DND-41 (cell line): ENCODE measurements at regions not wholly inside any gene's neighbourhood (a gene's known extent, or its start where the extent isn't known, plus 50 kb on each side); places are given as distances from the start of the nearest gene placed in this dataset.
A peak's percentile ranks its signal among the peaks of the same experiment; 100 is the strongest.

Source experiments
- ATAC-seq: fragments of 200-7000 bp; cut with Tn5 transposase; 3 replicates; pipeline ENCODE4 v1.9.1; 2021; ENCODE audit warnings: low read depth; ENCODE audit not compliant: insufficient read depth
- DNase-seq: peaks from one replicate; pipeline ENCODE4 v3.0.0-alpha.2; 2020
- H2AFZ ChIP-seq: 2 replicates; pipeline ENCODE4 v1.6.0; 2012; ENCODE audit warnings: low read depth, low read length
- H3K27ac ChIP-seq: 2 replicates; pipeline ENCODE4 v1.5.1; 2012; ENCODE audit warnings: low read length, inconsistent platforms
- H3K27me3 ChIP-seq: fragments of 200-600 bp; sonication (generic); 2 replicates; pipeline ENCODE4 v1.6.0; 2012; ENCODE audit warnings: low read length, mild to moderate bottlenecking, inconsistent platforms; ENCODE audit not compliant: insufficient read depth, poor library complexity
- H3K36me3 ChIP-seq: 2 replicates; pipeline ENCODE4 v1.5.1; 2012; ENCODE audit warnings: low read length, inconsistent platforms; ENCODE audit not compliant: insufficient read depth
- H3K4me1 ChIP-seq: 2 replicates; pipeline ENCODE4 v1.5.1; 2012; ENCODE audit warnings: mild to moderate bottlenecking, low read length; ENCODE audit not compliant: insufficient read depth
- H3K4me2 ChIP-seq: 2 replicates; pipeline ENCODE4 v1.6.0; 2012; ENCODE audit warnings: mild to moderate bottlenecking, moderate library complexity, low read length, inconsistent platforms; ENCODE audit not compliant: insufficient read depth
- H3K4me3 ChIP-seq, 2 experiments: fragments of 200-600 bp in 1 of 2; shearing (Covaris generic) in 1 of 2; 2 replicates each; pipeline ENCODE4 v1.5.1; 2012 to 2016; ENCODE audit warnings: inconsistent platforms in 2 of 2, low read length in 2 of 2, mild to moderate bottlenecking in 2 of 2, low read depth in 1 of 2, moderate library complexity in 1 of 2
- H3K79me2 ChIP-seq: 2 replicates; pipeline ENCODE4 v1.6.0; 2012; ENCODE audit warnings: low read length, inconsistent platforms; ENCODE audit not compliant: insufficient read depth
- H3K9ac ChIP-seq: 2 replicates; pipeline ENCODE4 v1.6.0; 2012; ENCODE audit warnings: low read depth, mild to moderate bottlenecking, inconsistent platforms, low read length, moderate library complexity
- H3K9me3 ChIP-seq: 2 replicates; pipeline ENCODE4 v1.5.1; 2012; ENCODE audit warnings: low read length, moderate library complexity, mild to moderate bottlenecking, inconsistent platforms; ENCODE audit not compliant: insufficient read depth, severe bottlenecking
- H4K20me1 ChIP-seq: 2 replicates; pipeline ENCODE4 v1.6.0; 2012; ENCODE audit warnings: low read length; ENCODE audit not compliant: insufficient read depth
- EZH2 ChIP-seq: IDR thresholded peaks from 3 replicates; pipeline ENCODE4 v1.6.1; 2012; ENCODE audit warnings: borderline replicate concordance, low read depth, mild to moderate bottlenecking, moderate library complexity, low read length, inconsistent platforms; ENCODE audit not compliant: severe bottlenecking
- TF ChIP-seq, protein P1 (sequence below): IDR thresholded peaks from 2 replicates; pipeline ENCODE4 v1.5.1; 2012; ENCODE audit warnings: borderline replicate concordance, low read length, moderate library complexity, mild to moderate bottlenecking; ENCODE audit not compliant: poor library complexity, severe bottlenecking; ENCODE audit errors: extremely low read depth

DNA sequence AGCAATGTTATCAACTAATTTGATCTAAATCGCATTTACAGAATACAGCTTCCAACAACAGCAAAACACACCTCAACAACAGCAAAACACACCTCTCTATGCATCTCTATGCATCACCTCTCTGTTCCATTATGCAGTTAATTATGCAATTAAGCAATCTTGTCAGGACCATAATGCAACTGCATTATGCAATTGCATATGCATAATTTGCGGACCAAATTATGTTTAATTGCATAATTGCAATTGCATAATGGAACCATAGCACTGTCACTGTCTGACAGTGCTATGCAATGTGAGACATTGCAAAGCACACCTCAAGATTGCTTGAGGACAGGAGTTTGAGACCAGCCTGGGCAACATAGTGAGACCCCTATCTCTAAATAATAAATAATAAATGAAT lies 80.4 kb upstream of the PRSS3 start:
- no peaks in the 10 kb centered on the region for H3K9me3 ChIP-seq
- H3K36me3 ChIP-seq: no peaks in the 10 kb centered on the region
- ATAC-seq: no peak

DNA sequence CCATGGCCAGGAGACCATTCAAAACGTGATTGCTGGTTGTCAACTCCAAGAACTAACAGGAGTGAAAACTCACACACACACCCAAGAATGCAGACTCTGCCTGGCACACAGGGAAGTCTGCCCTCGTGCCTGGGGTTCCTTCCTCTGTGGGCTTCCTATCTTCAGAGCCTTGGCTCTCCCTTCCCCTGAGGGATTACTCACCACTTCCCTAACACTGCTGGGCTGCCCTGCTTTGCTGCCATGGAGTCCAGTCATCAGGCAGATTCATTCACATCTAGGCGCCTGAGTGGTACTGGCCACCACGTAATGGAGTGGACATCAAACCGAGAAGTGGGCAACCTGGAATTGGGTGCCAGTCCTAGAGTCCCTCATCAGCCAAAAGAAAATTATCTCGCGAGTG lies 76.4 kb upstream of the PRSS3 start:
- no peaks in the 10 kb centered on the region for H3K27me3 ChIP-seq

More for the DNA sequence above, 80.4 kb upstream of the PRSS3 start:
- H2AFZ ChIP-seq: no peak overlapping the region
- no peak overlapping the region for H3K9ac ChIP-seq
- H3K27ac ChIP-seq: no peak overlapping the region
- no peaks in the 10 kb centered on the region for H3K79me2 ChIP-seq
- H3K4me2 ChIP-seq: no peak overlapping the region
- TF ChIP-seq EZH2: no peak
- TF ChIP-seq, protein P1, sequence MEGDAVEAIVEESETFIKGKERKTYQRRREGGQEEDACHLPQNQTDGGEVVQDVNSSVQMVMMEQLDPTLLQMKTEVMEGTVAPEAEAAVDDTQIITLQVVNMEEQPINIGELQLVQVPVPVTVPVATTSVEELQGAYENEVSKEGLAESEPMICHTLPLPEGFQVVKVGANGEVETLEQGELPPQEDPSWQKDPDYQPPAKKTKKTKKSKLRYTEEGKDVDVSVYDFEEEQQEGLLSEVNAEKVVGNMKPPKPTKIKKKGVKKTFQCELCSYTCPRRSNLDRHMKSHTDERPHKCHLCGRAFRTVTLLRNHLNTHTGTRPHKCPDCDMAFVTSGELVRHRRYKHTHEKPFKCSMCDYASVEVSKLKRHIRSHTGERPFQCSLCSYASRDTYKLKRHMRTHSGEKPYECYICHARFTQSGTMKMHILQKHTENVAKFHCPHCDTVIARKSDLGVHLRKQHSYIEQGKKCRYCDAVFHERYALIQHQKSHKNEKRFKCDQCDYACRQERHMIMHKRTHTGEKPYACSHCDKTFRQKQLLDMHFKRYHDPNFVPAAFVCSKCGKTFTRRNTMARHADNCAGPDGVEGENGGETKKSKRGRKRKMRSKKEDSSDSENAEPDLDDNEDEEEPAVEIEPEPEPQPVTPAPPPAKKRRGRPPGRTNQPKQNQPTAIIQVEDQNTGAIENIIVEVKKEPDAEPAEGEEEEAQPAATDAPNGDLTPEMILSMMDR: no peak
- no peak for DNase-seq
- no peaks in the 10 kb centered on the region for H4K20me1 ChIP-seq
- no peaks in the 10 kb centered on the region for H3K27me3 ChIP-seq
- H3K4me1 ChIP-seq: no peaks in the 10 kb centered on the region
- H3K4me3 ChIP-seq: no peak overlapping the region

DNA sequence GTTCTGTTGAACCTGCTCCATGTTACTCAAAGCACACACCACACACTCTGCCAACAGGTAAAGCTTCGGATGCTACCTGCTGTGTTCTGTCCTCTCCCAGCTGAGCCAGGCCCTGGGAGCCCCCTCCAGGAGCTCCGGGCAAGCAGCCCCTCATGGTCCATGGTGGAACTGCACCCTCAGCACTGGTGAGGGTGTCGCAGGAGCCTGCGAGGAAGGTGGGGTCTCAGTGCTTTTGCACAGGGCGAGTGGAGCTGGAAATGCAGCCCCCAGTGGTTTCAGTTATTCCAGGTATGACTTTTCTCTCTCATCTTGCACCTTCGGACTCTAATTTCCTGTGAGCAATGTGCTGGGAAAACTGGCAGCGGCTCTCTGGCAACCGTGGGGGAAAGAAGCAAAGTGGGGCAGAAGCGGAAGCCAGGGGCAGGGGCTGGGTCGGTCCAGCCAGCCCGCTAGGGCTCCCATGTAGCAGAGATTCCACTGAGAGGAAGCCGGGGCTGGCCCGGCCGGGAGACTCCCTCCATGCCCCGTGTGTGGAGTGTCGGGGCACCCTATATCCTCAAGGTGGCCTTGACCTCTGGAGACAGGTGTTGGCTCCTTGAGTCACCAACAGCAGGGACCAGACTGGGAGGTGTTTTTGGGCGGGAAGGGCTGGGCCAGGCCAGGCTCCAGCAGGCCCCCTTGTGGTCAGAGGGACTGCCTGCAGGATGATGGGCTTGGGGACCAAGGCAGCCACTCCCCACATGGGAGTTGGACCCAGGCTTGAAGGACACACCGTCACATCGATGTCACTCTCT lies 75.6 kb upstream of the PRSS3 start:
- no peak overlapping the region for H3K4me3 ChIP-seq
- no peak overlapping the region for H2AFZ ChIP-seq
- H3K9ac ChIP-seq: no peak overlapping the region
- no peaks in the 10 kb centered on the region for H3K36me3 ChIP-seq
- no peaks in the 10 kb centered on the region for H3K27me3 ChIP-seq
- H4K20me1 ChIP-seq: no peaks in the 10 kb centered on the region
- no peaks in the 10 kb centered on the region for H3K9me3 ChIP-seq
- H3K27ac ChIP-seq: no peak overlapping the region
- TF ChIP-seq, protein P1: peak; percentile 60
- TF ChIP-seq EZH2: no peak
- ATAC-seq: peak; percentile 76
- H3K4me1 ChIP-seq: peaks cover 5% of the 10 kb centered on the region
- no peak overlapping the region for H3K4me2 ChIP-seq
- H3K79me2 ChIP-seq: no peaks in the 10 kb centered on the region
- DNase-seq: peak; percentile 46

More for the DNA sequence above, 76.4 kb upstream of the PRSS3 start:
- TF ChIP-seq, protein P1: no peak
- no peak for TF ChIP-seq EZH2
- H2AFZ ChIP-seq: no peak overlapping the region
- H4K20me1 ChIP-seq: no peaks in the 10 kb centered on the region
- no peak for ATAC-seq
- no peak overlapping the region for H3K4me3 ChIP-seq
- H3K79me2 ChIP-seq: no peaks in the 10 kb centered on the region
- no peak for DNase-seq
- no peaks in the 10 kb centered on the region for H3K36me3 ChIP-seq
- H3K9me3 ChIP-seq: no peaks in the 10 kb centered on the region
- peaks cover 5% of the 10 kb centered on the region for H3K4me1 ChIP-seq
- H3K27ac ChIP-seq: no peak overlapping the region
- no peak overlapping the region for H3K9ac ChIP-seq
- H3K4me2 ChIP-seq: no peak overlapping the region
